Keratinocyte (primary cell): ENCODE measurements at regions not wholly inside any gene's neighbourhood (a gene's known extent, or its start where the extent isn't known, plus 50 kb on each side); places are given as distances from the start of the nearest gene placed in this dataset.

Source experiments
- CTCF ChIP-seq, 3 experiments: IDR thresholded peaks in 1 of 3; conservative IDR thresholded peaks in 1 of 3; optimal IDR thresholded peaks in 1 of 3; 2 replicates in 2 of 3; 3 replicates in 1 of 3; pipeline versions ENCODE3 to v1.5.1; 2011; ENCODE audit warnings: low read length in 3 of 3, mild to moderate bottlenecking in 3 of 3, moderate library complexity in 2 of 3, control low read depth in 1 of 3, inconsistent platforms in 1 of 3; ENCODE audit not compliant: insufficient read depth in 2 of 3; ENCODE audit errors: extremely low read depth in 1 of 3
- EZH2 ChIP-seq: IDR thresholded peaks from one replicate; pipeline ENCODE4 v1.6.1; 2012; ENCODE audit warnings: inconsistent platforms, mild to moderate bottlenecking, low read length, moderate library complexity

DNA sequence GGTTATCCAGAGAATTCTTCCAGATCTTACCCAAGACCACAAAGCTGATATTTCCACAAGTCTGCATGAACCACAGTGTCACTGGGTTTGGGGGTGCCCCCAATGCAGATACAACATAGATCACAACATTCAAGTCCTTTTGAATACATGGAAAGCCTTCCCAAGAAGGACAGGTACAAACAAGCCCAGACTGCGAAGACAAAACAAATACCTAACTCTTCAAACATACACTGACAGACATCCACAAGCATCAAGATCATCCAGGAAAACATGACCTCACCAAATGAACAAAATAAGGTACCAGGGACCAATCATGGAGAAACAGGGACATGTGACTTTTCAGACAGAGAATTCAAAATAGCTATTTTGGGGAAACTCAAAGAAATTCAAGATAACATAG is 93.1 kb downstream of the MDH1 start:
- TF ChIP-seq CTCF (optimal IDR thresholded peaks at IDR 0.05 in 1 of 3, IDR thresholded peaks at IDR 0.05 in 1 of 3, conservative IDR thresholded peaks at IDR 0.05 in 1 of 3; ENCODE audit: extremely low read depth in 1 of 3, insufficient read depth in 2 of 3, low read length in 3 of 3) (no peak), EZH2 (no peak)
